ENCODE measurements at regions not wholly inside any gene's neighbourhood (a gene's known extent, or its start where the extent isn't known, plus 50 kb on each side); places are given as distances from the start of the nearest gene placed in this dataset.

- TF ChIP-seq, protein P1, sequence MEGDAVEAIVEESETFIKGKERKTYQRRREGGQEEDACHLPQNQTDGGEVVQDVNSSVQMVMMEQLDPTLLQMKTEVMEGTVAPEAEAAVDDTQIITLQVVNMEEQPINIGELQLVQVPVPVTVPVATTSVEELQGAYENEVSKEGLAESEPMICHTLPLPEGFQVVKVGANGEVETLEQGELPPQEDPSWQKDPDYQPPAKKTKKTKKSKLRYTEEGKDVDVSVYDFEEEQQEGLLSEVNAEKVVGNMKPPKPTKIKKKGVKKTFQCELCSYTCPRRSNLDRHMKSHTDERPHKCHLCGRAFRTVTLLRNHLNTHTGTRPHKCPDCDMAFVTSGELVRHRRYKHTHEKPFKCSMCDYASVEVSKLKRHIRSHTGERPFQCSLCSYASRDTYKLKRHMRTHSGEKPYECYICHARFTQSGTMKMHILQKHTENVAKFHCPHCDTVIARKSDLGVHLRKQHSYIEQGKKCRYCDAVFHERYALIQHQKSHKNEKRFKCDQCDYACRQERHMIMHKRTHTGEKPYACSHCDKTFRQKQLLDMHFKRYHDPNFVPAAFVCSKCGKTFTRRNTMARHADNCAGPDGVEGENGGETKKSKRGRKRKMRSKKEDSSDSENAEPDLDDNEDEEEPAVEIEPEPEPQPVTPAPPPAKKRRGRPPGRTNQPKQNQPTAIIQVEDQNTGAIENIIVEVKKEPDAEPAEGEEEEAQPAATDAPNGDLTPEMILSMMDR (conservative IDR thresholded peaks at IDR 0.05; ENCODE audit: low read length) = no peak
- TF ChIP-seq EZH2phosphoT487 (IDR thresholded peaks at IDR 0.05; ENCODE audit: borderline replicate concordance, low read depth, low read length) = no peak
Measured at GRCh38 chr4:35883108-35883507, 361.2 kb downstream of the ARAP2 start.
